ENCODE measurements at regions not wholly inside any gene's neighbourhood (a gene's known extent, or its start where the extent isn't known, plus 50 kb on each side); places are given as distances from the start of the nearest gene placed in this dataset.
"Not testable (repeated sequence)": the region's sequence is repeated elsewhere in the genome, so short reads cannot be mapped to it uniquely, and the experiment has no call there.

DNA sequence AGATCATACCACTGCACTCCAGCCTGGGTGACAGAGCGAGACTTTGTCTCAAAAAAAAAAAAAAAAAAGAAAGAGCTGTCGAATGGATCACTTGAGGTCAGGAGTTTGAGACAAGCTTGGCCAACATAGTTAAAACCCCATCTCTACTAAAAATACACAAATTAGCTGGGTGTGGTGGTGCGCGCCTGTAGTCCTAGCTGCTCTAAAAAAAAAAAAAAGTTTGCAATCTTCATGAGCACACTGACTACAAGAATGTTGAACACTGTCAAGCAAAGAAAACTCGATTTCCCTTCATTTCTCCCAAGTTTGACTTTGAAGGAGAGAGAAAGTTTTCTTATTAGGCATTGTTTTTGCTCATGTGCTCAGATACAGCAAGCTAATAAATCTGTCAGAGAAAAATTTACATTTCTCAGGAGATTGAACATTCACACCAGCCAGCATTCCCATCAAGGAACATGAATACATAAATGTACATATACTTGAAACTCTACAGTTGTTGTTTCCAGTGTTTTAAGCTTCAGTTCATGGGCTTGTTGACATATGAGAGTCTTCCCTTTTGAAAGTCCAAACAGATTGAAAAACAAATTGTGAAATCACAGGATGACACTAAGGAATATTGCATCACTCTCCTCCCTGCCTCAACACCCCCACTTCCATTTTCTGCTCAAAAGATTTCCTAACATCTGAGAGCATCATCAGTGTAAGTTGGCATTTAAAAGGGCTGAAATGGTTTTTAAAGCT is 81.8 kb downstream of the ARRDC3 start:
- no peak for TF ChIP-seq POLR2AphosphoS5 (IDR thresholded peaks at IDR 0.05; ENCODE audit: low read depth, low read length)
- no peak for TF ChIP-seq TAF1 (IDR thresholded peaks at IDR 0.05; ENCODE audit: borderline replicate concordance, low read depth, low read length)
- TF ChIP-seq POLR2A (IDR thresholded peaks at IDR 0.05; ENCODE audit: low read depth, low read length), result no peak
- DNase-seq (ENCODE audit: insufficient read length), result no peak
- no peak for FAIRE-seq

DNA sequence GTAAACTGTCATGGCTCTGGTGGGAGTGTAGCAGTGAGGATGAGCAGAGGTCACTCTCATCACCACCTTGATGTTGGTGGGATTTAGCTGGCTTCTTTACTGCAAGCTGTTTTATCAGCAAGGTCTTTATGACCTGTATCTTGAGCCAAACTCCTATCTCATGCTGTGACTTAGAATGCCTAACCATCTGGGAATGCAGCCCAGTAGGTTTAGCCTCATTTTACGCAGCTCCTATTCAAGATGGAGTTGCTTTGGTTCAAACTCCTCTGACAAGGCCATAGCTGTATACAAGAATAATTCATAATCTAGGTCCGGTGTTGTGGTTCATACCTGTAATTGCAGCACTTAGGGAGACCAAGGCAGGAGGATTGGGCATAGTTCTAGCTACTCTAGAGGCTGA is 85.1 kb downstream of the ARRDC3 start:
- DNase-seq (ENCODE audit: insufficient read length), result no peak
- TF ChIP-seq POLR2AphosphoS5 (IDR thresholded peaks at IDR 0.05; ENCODE audit: low read depth, low read length), result no peak
- no peak for TF ChIP-seq TAF1 (IDR thresholded peaks at IDR 0.05; ENCODE audit: borderline replicate concordance, low read depth, low read length)
- no peak for TF ChIP-seq POLR2A (IDR thresholded peaks at IDR 0.05; ENCODE audit: low read depth, low read length)
- FAIRE-seq, result no peak

DNA sequence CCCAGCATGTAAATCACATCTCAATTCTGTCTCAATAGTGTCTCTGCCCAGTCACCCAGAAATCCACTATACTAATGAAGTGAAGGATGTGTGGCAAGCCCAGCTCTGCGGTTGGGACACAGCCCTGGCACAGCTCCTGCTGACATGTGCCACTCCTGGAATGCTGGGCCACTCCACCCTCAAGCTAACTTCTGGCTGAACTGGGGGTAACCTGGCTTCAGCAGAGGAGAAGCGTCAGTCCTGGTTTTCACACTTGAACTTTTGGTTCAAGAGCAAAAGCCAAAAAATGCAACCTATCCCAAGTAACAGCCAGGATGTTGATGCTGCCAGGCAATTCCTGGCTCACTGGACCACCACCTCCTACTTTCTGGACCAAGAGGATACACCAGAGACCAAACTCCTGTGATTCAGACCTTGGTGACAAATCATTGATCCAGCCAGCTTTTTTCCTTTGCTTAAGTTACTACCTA is 86.4 kb downstream of the ARRDC3 start:
- FAIRE-seq (no peak), DNase-seq (ENCODE audit: insufficient read length) (no peak)
- TF ChIP-seq POLR2AphosphoS5 (IDR thresholded peaks at IDR 0.05; ENCODE audit: low read depth, low read length) (no peak), TAF1 (IDR thresholded peaks at IDR 0.05; ENCODE audit: borderline replicate concordance, low read depth, low read length) (no peak), POLR2A (IDR thresholded peaks at IDR 0.05; ENCODE audit: low read depth, low read length) (no peak)

DNA sequence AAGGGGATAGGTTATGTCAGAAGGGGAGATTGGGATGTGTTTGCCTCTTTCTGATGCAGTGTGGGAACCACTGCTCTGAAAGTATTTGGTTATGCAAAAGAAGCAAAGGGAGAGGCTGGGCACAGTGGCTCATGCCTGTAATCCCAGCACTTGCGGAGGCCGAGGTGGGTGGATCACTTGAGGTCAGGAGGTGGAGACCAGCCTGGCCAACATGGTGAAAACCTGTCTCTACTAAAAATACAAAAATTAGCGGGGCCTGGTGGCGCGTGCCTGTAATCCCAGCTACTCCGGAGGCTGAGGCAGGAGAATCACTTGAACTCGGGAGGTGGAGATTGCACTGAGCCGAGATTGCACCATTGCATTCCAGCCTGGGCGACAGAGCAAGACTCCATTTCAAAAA is 87.0 kb downstream of the ARRDC3 start:
- not testable (repeated sequence) for FAIRE-seq

DNA sequence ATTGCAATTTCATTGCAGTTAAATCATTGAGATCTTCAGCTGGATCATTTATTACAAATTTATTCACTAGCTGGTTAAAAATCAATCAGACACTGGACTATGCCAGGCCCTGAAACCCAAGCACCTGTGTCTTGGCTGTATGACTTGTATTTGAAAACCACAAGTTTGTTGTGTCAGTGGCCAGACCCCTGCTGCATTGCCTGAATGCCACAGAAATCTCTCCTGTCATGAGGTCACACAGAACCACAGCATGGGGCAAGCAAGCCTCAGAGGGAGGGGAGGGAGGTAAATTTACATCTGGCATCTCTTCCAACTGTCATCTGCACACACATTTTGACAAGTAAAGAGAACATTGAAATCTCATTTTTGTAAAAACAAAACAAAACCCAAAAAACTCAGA is 90.0 kb downstream of the ARRDC3 start:
- no peak for TF ChIP-seq TAF1 (IDR thresholded peaks at IDR 0.05; ENCODE audit: borderline replicate concordance, low read depth, low read length)
- TF ChIP-seq POLR2A (IDR thresholded peaks at IDR 0.05; ENCODE audit: low read depth, low read length), result no peak
- no peak for TF ChIP-seq POLR2AphosphoS5 (IDR thresholded peaks at IDR 0.05; ENCODE audit: low read depth, low read length)
- FAIRE-seq (peak; percentile 48), DNase-seq (ENCODE audit: insufficient read length) (no peak)

More for the DNA sequence above, 87.0 kb downstream of the ARRDC3 start:
- DNase-seq (ENCODE audit: insufficient read length), result not testable (repeated sequence)

DNA sequence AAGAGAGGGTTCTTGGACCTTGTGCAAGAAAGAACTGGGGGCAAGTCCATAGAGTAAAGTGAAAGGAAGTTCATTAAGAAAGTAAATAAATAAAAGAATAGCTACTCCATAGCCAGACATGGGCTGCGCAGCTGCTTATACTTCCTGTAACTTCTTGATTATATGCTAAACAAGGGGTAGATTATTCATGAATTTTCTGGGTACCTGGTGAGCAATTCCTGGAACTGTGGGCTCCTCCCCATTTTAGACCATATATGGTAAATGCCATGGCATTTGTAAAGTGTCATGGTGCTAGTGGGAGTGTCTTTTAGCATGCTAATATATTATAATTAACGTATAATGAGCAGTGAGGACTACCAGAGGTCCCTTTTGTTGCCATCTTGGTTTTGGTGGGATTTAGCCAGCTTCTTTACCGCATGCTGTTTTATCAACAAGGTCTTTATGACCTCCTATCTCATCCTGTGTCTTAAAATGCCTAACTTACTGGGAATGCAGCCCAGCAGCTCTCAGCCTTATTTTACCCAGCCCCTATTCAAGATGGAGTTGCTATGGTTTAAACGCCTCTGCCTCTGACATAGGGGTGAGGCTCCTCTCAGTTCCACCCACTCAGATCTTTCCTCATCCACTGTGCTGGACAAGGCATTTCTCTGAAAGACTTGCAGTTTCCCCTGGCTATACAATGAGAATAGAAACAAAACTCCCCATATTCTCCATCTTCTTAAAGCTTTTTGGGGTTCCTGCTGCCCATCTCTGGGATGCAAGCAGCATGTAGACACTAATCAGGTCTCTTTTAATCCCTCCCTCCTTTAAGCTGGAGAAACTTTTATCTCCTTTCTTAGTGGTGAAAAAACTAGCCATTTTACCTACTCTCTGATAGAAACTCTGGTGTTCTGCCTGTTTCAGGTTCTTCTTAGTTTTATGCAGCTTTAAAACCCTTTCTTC is 91.2 kb downstream of the ARRDC3 start:
- no peak for TF ChIP-seq POLR2AphosphoS5 (IDR thresholded peaks at IDR 0.05; ENCODE audit: low read depth, low read length)
- TF ChIP-seq POLR2A (IDR thresholded peaks at IDR 0.05; ENCODE audit: low read depth, low read length), result no peak
- TF ChIP-seq TAF1 (IDR thresholded peaks at IDR 0.05; ENCODE audit: borderline replicate concordance, low read depth, low read length), result no peak
- FAIRE-seq (peak; percentile 69), DNase-seq (ENCODE audit: insufficient read length) (no peak)

DNA sequence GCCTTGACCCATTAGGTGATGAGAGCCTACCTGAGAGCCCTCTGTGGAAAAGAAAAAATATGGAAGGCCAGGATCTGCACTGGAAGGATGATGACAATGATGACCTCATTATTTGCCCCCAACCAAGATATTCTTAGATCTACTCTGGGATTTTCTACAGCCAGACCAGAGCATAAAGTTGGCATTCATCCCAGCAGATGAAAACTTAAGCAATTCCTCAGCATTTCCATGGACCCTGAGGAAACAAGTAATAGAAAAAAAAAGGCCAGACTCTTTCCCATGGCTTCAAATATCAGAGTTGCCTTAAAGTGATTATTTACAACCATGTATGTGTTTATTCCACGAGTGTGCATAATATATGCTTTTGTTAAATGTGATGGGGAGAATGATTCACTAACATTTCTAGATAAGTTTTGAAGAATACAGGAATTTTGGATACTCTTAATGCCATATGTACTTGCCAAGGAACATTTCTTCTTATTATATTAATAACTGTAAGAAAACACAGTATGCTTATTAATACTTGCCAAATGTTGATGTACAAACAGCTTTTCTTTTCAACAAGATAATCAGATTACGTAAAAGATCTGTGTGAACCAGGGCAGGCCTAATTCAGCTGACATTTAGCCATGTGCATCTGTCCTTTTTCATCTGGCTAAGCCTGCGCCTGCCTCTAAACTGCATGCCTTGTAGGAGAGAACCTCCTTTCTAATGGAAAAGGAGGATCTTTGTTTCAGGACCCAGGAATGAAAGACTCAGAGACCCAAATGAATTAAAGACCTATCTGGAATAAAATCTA is 94.8 kb downstream of the ARRDC3 start:
- DNase-seq (ENCODE audit: insufficient read length), result no peak
- no peak for FAIRE-seq
- TF ChIP-seq POLR2A (IDR thresholded peaks at IDR 0.05; ENCODE audit: low read depth, low read length) (no peak), TAF1 (IDR thresholded peaks at IDR 0.05; ENCODE audit: borderline replicate concordance, low read depth, low read length) (no peak), POLR2AphosphoS5 (IDR thresholded peaks at IDR 0.05; ENCODE audit: low read depth, low read length) (no peak)

DNA sequence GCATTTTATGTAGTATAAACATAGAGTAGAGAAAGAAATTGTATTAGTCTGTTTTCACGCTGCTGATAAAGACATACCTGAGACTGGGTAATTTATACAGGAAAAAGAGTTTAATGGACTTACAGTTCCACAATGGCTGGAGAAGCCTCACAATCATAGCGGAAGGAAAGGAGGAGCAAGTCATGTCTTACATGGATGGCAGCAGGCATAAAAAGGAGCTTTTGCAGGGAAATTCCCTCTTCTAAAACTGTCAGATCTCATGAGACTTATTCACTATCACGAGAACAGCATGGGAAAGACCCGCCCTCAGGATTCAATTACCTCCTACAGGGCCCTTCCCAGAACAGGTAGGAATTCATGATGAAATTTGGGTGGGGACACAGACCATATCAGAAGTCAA is 98.1 kb downstream of the ARRDC3 start:
- not testable (repeated sequence) for FAIRE-seq; DNase-seq (ENCODE audit: insufficient read length)

DNA sequence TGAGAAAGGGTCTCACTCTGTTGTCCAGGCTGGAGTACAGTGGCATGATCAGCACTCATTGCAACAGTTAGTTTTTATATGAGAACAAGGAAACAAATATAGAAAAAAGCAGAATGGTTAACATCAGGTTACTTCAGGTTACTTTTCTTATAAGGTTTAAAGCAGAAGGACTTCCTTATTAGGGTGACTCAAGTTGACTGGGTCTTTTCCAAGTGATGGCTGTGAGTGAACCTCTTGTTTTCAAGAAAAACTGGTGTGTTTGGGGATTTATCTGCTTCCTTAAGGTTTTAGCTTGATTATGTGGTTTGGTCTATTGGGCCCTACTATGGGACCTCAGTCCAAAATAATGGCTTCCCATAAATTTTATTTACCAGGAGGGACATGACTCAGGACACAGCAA is 99.2 kb downstream of the ARRDC3 start:
- FAIRE-seq, result no peak

DNA sequence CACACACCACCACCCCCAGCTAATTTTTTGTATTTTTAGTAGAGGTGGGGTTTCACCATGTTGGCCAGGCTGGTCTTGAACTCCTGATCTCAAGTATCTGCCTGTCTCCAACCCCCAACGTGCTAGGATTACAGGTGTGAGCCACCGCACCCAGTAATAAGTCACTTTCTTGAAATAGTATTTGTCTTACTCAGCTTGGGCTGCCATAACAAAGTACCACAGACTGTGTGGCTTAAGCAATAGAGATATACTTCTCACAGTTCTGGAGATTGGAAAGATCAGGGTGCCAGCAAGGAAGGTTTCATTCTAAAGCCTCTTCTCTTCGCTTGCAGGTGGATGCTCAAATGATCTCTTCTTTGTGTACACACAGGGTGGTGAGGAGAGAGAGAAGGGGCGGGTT is 99.8 kb downstream of the ARRDC3 start:
- no peak for DNase-seq (ENCODE audit: insufficient read length)
- no peak for FAIRE-seq
- TF ChIP-seq TAF1 (IDR thresholded peaks at IDR 0.05; ENCODE audit: borderline replicate concordance, low read depth, low read length) (no peak), POLR2A (IDR thresholded peaks at IDR 0.05; ENCODE audit: low read depth, low read length) (no peak), POLR2AphosphoS5 (IDR thresholded peaks at IDR 0.05; ENCODE audit: low read depth, low read length) (no peak)

More for the DNA sequence above, 99.2 kb downstream of the ARRDC3 start:
- no peak for TF ChIP-seq TAF1 (IDR thresholded peaks at IDR 0.05; ENCODE audit: borderline replicate concordance, low read depth, low read length)
- no peak for TF ChIP-seq POLR2A (IDR thresholded peaks at IDR 0.05; ENCODE audit: low read depth, low read length)
- TF ChIP-seq POLR2AphosphoS5 (IDR thresholded peaks at IDR 0.05; ENCODE audit: low read depth, low read length), result no peak
- no peak for DNase-seq (ENCODE audit: insufficient read length)

- DNase-seq (ENCODE audit: insufficient read length), result no peak
- TF ChIP-seq TAF1 (IDR thresholded peaks at IDR 0.05; ENCODE audit: borderline replicate concordance, low read depth, low read length) (no peak), POLR2AphosphoS5 (IDR thresholded peaks at IDR 0.05; ENCODE audit: low read depth, low read length) (no peak), POLR2A (IDR thresholded peaks at IDR 0.05; ENCODE audit: low read depth, low read length) (no peak)
- FAIRE-seq, result no peak
These were observed 100.9 kb downstream of the ARRDC3 start for GRCh38 chr5:91282210-91282609.
